Nephron progenitor cell (in vitro differentiated cells): ENCODE measurements at regions not wholly inside any gene's neighbourhood (a gene's known extent, or its start where the extent isn't known, plus 50 kb on each side); places are given as distances from the start of the nearest gene placed in this dataset.

Experiments used
- DNase-seq: peaks from one replicate; pipeline ENCODE4 v3.0.0; 2021
- H3K27ac Mint-ChIP-seq: 2 replicates; pipeline ENCODE4 v1.8.0; 2021; ENCODE audit warnings: mild to moderate bottlenecking, moderate library complexity, mixed read lengths
- H3K27me3 Mint-ChIP-seq: 2 replicates; pipeline ENCODE4 v1.8.0; 2021; ENCODE audit warnings: mild to moderate bottlenecking, low read depth, mixed read lengths; ENCODE audit not compliant: poor library complexity
- H3K36me3 Mint-ChIP-seq: 2 replicates; pipeline ENCODE4 v1.8.0; 2021; ENCODE audit warnings: low read depth, mixed read lengths
- H3K4me1 Mint-ChIP-seq: 2 replicates; pipeline ENCODE4 v1.8.0; 2021; ENCODE audit warnings: mixed read lengths
- H3K4me3 Mint-ChIP-seq: 2 replicates; pipeline ENCODE4 v1.8.0; 2021; ENCODE audit warnings: mild to moderate bottlenecking, moderate library complexity, mixed read lengths
- H3K9me3 Mint-ChIP-seq: 2 replicates; pipeline ENCODE4 v1.8.0; 2021; ENCODE audit warnings: mild to moderate bottlenecking, moderate library complexity, mixed read lengths
- CTCF ChIP-seq: fragments of 200-600 bp; sonication (generic); IDR thresholded peaks from 2 replicates; pipeline ENCODE4 v1.5.0; 2021; ENCODE audit warnings: antibody characterized with exemption

DNA sequence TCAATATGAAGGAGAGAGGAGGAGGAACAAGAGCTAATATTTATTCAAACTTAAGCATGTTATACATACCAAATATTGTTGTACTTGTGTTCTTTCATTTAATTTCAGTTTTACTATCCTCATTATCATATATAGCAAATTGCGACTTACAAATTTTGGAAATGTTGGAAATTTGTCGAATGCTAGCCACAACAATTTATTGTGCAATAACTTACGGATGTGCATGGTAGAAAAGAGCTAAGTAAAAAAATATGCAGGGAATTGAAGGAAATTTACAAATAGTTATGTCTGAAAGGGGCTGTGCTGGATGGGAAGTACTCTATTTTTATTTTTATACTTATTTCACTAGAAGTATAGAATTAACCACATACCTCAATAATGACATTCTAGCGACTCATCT, 376.3 kb downstream of the PCDH20 start:
- no peak overlapping the region for H3K4me3 Mint-ChIP-seq
- H3K27ac Mint-ChIP-seq: no peak overlapping the region
- no peaks in the 10 kb centered on the region for H3K9me3 Mint-ChIP-seq
- no peak for DNase-seq
- no peaks in the 10 kb centered on the region for H3K36me3 Mint-ChIP-seq
- no peaks in the 10 kb centered on the region for H3K4me1 Mint-ChIP-seq
- TF ChIP-seq CTCF: no peak
- H3K27me3 Mint-ChIP-seq: no peaks in the 10 kb centered on the region

DNA sequence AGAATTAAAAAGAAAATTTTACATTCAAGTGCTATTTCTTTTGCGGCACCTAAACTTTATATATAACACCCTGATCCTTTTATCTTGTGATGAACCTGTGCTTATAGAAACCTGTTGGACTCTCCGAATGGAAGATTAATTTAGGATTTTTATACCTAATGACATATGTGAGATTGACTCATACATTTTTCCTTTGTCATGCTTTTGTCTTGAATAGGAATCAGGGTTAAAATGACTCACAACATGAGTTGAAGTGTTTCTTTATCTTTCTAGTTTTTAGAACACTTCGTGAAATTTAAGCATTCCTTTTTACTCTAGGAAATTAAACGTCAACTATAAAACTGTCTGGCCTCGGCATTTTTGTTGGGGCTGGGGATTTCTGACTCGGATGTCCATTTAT, 378.9 kb downstream of the PCDH20 start:
- Mint-ChIP-seq H3K4me1 (no peaks in the 10 kb centered on the region), H3K4me3 (no peak overlapping the region), H3K27me3 (no peaks in the 10 kb centered on the region), H3K36me3 (no peaks in the 10 kb centered on the region), H3K27ac (no peak overlapping the region), H3K9me3 (no peaks in the 10 kb centered on the region)
- no peak for TF ChIP-seq CTCF
- DNase-seq: no peak

DNA sequence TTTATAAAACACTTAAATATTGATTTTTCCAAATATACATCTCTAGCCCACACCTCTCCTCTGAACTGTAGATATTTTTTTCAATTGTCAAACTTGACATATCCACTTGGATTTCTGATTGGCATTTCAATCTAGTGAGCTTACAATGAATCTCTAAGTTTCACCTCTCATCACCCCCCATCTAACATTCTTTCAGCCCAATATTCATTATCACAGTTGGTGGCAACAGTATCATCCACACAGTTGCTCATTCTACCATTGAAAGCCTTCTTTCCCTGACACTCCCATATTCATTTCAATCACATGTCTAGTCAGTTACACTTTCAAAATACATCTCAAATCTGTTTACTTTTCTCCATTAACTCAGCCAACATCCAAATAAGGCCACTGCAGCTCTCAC, 385.2 kb downstream of the PCDH20 start:
- DNase-seq: no peak
- no peak for TF ChIP-seq CTCF
- Mint-ChIP-seq H3K9me3 (no peaks in the 10 kb centered on the region), H3K36me3 (no peaks in the 10 kb centered on the region), H3K4me1 (peaks cover 4% of the 10 kb centered on the region), H3K27ac (no peak overlapping the region), H3K4me3 (no peak overlapping the region), H3K27me3 (no peaks in the 10 kb centered on the region)

- Mint-ChIP-seq H3K27ac (no peak overlapping the region), H3K4me3 (no peak overlapping the region), H3K4me1 (peaks cover 4% of the 10 kb centered on the region), H3K27me3 (no peaks in the 10 kb centered on the region), H3K9me3 (no peaks in the 10 kb centered on the region), H3K36me3 (no peaks in the 10 kb centered on the region)
- DNase-seq: peak; percentile 2
- peak; percentile 13 for TF ChIP-seq CTCF
These were observed 386.6 kb downstream of the PCDH20 start for GRCh38 chr13:61029064-61029463.

GRCh38 chr13:61024046-61024445, 391.6 kb downstream of the PCDH20 start:
- DNase-seq: no peak
- no peak for TF ChIP-seq CTCF

DNA sequence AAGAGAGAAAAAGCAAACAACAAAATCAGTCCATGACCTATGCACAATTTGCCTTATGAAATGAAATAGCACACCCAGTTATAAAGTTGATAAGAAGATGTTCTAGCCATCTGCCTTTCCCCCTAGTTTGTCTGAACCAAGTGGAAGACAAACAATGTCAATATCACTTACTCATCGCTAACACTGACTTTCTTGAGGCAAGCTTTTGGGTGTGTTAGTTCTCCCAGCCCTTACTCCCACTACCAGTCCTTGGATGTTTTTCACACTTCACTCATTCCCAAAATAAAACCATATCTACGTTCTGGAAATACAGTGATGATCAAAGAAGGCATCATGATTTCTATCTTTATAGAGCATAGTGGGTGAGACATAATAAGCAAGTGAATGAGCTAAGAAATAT, 393.8 kb downstream of the PCDH20 start:
- Mint-ChIP-seq H3K9me3 (no peaks in the 10 kb centered on the region), H3K4me1 (no peaks in the 10 kb centered on the region), H3K27me3 (no peaks in the 10 kb centered on the region), H3K36me3 (no peaks in the 10 kb centered on the region), H3K4me3 (no peak overlapping the region), H3K27ac (no peak overlapping the region)
- TF ChIP-seq CTCF: no peak
- DNase-seq: no peak

More at GRCh38 chr13:61024046-61024445, 391.6 kb downstream of the PCDH20 start:
- Mint-ChIP-seq H3K36me3 (no peaks in the 10 kb centered on the region), H3K4me3 (no peak overlapping the region), H3K9me3 (no peaks in the 10 kb centered on the region), H3K4me1 (peaks cover 4% of the 10 kb centered on the region), H3K27ac (no peak overlapping the region), H3K27me3 (no peaks in the 10 kb centered on the region)
